HuH-7.5 (cell line): ENCODE measurements at regions not wholly inside any gene's neighbourhood (a gene's known extent, or its start where the extent isn't known, plus 50 kb on each side); places are given as distances from the start of the nearest gene placed in this dataset.
A peak's percentile ranks its signal among the peaks of the same experiment; 100 is the strongest.

Experiments
- DNase-seq: peaks from one replicate; pipeline ENCODE4 v3.0.0; 2011; ENCODE audit warnings: low spot score

- no peak for DNase-seq
Observed at GRCh38 chr11:19329970-19330369, 89.2 kb upstream of the E2F8 start.

GRCh38 chr11:19328586-19329311 is 88.0 kb upstream of the E2F8 start:
- no peak for DNase-seq

GRCh38 chr11:19327280-19327679 is 86.5 kb upstream of the E2F8 start:
- DNase-seq: no peak

GRCh38 chr11:19326499-19326898 is 85.8 kb upstream of the E2F8 start:
- DNase-seq: no peak

DNA sequence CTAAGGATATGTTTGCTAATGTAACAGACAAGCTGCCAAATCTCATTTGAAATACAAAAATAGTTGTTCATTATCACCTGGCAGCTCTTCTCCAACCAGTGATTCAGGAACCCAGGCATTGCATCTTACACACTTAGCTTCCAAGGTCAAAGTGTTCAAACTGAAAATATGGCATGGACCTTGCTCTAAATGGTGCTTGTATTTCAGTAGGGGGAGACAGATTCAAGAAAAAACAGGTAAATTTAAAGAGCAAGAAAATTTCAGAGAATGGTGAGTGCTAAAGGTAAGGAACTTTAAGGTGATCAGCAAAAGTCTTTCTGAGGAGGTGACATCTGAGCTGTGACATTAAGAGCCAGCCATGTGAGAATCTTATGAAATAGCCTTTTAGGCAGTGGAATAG is 82.8 kb upstream of the E2F8 start:
- no peak for DNase-seq

DNA sequence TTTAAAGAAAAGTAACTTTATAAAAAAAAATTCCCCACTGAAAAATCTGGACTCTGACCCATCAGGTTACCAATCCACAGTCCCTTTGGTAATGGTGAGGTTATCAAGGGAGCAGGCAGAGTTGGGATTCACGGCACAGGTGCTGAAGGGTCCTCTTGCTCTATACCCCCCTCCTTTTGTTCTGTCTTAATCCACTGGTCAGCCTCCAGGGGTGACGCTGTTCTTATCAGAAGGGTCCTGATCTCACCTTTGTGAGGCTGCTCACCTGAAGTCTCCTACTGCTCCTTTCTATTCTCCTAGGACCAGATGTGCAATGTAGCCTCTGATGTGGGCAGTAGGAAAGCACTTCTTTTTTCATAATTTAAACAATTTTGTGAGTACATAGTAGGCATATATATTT is 80.6 kb upstream of the E2F8 start:
- DNase-seq: no peak

DNA sequence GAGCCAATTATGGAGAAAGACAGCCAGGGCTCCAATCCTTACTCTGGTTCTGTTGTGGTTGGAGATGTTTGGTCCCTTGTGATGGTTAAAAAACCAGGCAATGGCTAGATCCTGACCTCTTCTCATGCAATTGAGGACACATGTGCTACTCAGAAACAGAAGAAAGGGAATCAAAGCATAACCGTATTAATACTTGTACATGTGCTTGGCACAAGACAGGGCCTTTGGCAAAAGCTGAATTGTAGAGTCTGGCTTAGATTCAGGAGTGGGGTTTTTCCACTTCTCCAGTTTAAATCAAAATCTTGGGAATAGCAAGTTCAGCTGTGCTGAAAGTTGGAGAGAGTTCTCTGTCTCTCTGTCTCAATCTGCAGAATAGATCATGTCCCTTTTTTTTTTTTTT is 80.1 kb upstream of the E2F8 start:
- no peak for DNase-seq

DNA sequence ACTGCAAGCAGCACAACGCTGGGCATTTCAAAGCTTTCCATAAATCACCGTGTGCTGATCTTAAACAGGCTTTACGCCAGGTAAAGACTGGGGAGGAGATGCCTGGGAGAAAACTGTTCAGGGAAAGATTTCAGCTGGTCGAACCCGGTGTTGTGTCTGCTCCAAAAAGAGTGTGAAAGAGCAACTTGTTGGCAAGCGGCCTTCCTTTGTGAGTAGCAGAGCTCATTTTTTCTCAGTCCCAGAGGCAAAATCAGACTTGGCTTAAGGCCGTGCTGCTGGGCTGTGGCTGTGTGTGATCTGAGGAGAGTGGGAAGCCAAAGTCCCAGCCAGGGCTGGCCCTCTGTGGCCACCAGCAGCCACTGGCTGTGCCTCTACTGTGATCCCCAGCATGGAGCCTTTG is 75.7 kb upstream of the E2F8 start:
- no peak for DNase-seq

GRCh38 chr11:19315511-19315910 is 74.8 kb upstream of the E2F8 start:
- DNase-seq: no peak

GRCh38 chr11:19313140-19313539 is 72.4 kb upstream of the E2F8 start:
- DNase-seq: no peak

DNA sequence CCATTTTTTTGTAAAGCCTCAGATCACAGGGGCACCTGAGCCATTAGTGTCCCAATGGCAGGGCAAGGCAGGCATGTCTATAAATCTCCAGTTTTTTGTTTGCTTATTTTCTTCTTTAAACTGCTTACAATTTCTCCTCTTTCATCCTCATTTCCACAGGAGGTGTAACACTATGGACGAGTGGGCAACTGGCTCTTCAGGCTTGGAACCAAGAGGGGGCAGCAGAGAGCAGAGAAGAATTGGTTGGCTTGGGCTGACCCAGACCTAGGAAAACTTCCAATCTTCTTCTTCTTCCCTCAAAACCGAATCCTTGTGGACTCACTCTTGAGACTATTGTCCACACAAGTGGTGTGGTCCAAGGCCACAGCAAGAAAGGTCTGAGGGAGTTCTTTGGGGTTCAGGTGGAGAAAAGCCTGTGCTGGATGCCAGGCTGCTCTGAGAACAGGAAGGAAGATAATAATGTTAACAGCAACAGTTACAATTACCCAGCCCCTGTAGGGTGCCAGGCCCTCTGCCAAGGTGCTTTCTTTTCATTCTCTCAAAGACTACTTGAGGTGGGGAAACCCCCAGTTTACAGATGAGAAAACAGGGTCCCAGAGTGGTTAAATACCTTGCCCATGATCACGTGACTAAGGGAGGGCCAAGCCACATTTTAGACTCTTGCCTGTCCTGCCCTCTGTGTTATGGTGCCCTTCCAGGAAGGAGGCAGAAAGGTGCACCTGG is 70.7 kb upstream of the E2F8 start:
- peak; percentile 51 for DNase-seq

GRCh38 chr11:19307498-19307897 is 66.8 kb upstream of the E2F8 start:
- no peak for DNase-seq

GRCh38 chr11:19306179-19306944 is 65.6 kb upstream of the E2F8 start:
- DNase-seq: no peak

- DNase-seq: no peak
Observed at GRCh38 chr11:19301361-19301760, 60.6 kb upstream of the E2F8 start.

- DNase-seq: no peak
Observed at GRCh38 chr11:19294444-19294843, 53.7 kb upstream of the E2F8 start.

- DNase-seq: no peak
Observed at GRCh38 chr11:19291064-19291463, 50.3 kb upstream of the E2F8 start.
